ENCODE measurements at regions not wholly inside any gene's neighbourhood (a gene's known extent, or its start where the extent isn't known, plus 50 kb on each side); places are given as distances from the start of the nearest gene placed in this dataset.

DNA sequence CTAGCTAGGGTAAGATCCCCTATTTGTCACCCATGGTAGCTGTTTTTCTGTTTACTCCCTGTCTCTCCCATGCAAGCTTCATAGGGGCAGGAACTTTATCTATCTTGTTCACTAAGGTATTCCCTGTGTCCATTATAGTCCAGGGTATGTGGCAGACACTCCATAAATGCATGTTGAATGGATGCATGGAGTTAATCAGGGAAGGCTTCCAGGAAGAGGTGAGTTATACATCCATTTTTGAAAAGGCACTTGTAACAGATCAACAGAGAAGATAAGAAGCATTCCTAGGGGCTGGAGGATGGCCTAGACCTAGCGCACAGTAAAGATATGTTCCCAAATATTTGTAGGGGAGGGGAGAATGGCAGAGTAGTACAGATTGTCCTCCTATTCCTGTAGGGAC is 130.3 kb downstream of the BUD13 start:
- Histone ChIP-seq H3K4me2 (ENCODE audit: low read length) (no peak overlapping the region), H4K12ac (ENCODE audit: low read depth, low read length) (no peak overlapping the region), H2BK12ac (ENCODE audit: low read length) (no peak overlapping the region), H2AFZ (ENCODE audit: insufficient read depth, low read length, poor library complexity) (no peak overlapping the region), H3K79me1 (ENCODE audit: low read length) (no peaks in the 10 kb centered on the region), H3K14ac (ENCODE audit: low read length) (no peak overlapping the region), H4K91ac (ENCODE audit: low read depth, low read length) (no peak overlapping the region), H3K4me3 (ENCODE audit: low read depth, low read length) (no peak overlapping the region), H2BK5ac (ENCODE audit: low read depth, low read length, poor library complexity) (no peak overlapping the region), H3K4ac (ENCODE audit: low read depth, low read length) (no peak overlapping the region), H3K9ac (ENCODE audit: low read length) (no peak overlapping the region), H3K79me2 (ENCODE audit: control insufficient read depth, insufficient read depth, low read length, poor library complexity) (no peaks in the 10 kb centered on the region), H3K4me1 (ENCODE audit: control insufficient read depth in 1 of 2, insufficient read depth in 2 of 2, low read length in 2 of 2) (no peaks in the 10 kb centered on the region), H3K18ac (ENCODE audit: low read length) (no peak overlapping the region), H3K9me3 (ENCODE audit: insufficient read depth, low read depth, low read length) (peaks cover 4% of the 10 kb centered on the region), H3K27me3 (ENCODE audit: insufficient read depth, low read length) (no peaks in the 10 kb centered on the region), H3K23ac (ENCODE audit: low read length) (no peak overlapping the region), H4K8ac (ENCODE audit: low read depth, low read length) (no peak overlapping the region), H2AK5ac (ENCODE audit: low read length) (no peak overlapping the region), H2BK120ac (ENCODE audit: insufficient read depth, low read length, poor library complexity) (no peak overlapping the region), H3K36me3 (ENCODE audit: control insufficient read depth in 1 of 2, insufficient read depth in 2 of 2, low read length in 2 of 2) (no peaks in the 10 kb centered on the region), H3K27ac (ENCODE audit: low read depth, low read length) (no peak overlapping the region)
- no CpG with 5 or more reads among the region's 1 CpG for WGBS (ENCODE audit: extremely low coverage, insufficient coverage, insufficient read length)
- no peak for DNase-seq

DNA sequence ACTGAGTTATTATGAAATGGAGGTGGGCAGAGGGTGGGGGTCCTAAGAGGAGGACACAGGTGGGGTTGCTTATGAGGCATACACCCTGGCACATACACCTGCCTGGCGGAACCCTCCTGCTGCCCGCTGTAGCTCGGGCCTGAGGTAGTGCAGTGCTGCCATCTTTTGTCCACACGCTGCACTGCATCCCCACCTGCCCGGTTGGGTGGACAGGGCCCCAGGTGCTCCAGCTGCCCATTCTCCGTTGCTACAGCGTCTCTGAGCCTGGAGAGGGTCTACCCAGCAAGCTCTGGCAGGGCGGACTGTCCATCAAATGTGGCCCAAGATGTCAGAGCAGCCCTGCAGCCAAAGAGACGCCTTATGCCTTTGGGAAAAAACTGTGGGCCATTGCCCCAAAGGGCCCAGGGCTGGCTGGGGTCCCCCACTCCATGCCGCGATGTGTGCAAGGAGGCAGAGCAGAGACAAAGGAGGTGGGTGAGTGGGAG is 131.2 kb downstream of the BUD13 start:
- Histone ChIP-seq H3K9ac (ENCODE audit: low read length) (no peak overlapping the region), H3K18ac (ENCODE audit: low read length) (no peak overlapping the region), H4K12ac (ENCODE audit: low read depth, low read length) (no peak overlapping the region), H3K36me3 (ENCODE audit: control insufficient read depth in 1 of 2, insufficient read depth in 2 of 2, low read length in 2 of 2) (no peaks in the 10 kb centered on the region), H4K91ac (ENCODE audit: low read depth, low read length) (no peak overlapping the region), H2BK120ac (ENCODE audit: insufficient read depth, low read length, poor library complexity) (no peak overlapping the region), H3K23ac (ENCODE audit: low read length) (no peak overlapping the region), H4K8ac (ENCODE audit: low read depth, low read length) (no peak overlapping the region), H3K4me3 (ENCODE audit: low read depth, low read length) (no peak overlapping the region), H3K14ac (ENCODE audit: low read length) (no peak overlapping the region), H3K27me3 (ENCODE audit: insufficient read depth, low read length) (no peaks in the 10 kb centered on the region), H2BK5ac (ENCODE audit: low read depth, low read length, poor library complexity) (no peak overlapping the region), H3K79me1 (ENCODE audit: low read length) (no peaks in the 10 kb centered on the region), H3K79me2 (ENCODE audit: control insufficient read depth, insufficient read depth, low read length, poor library complexity) (no peaks in the 10 kb centered on the region), H3K4me2 (ENCODE audit: low read length) (no peak overlapping the region), H2BK12ac (ENCODE audit: low read length) (no peak overlapping the region), H3K27ac (ENCODE audit: low read depth, low read length) (no peak overlapping the region), H2AFZ (ENCODE audit: insufficient read depth, low read length, poor library complexity) (no peak overlapping the region), H2AK5ac (ENCODE audit: low read length) (no peak overlapping the region), H3K4me1 (ENCODE audit: control insufficient read depth in 1 of 2, insufficient read depth in 2 of 2, low read length in 2 of 2) (no peaks in the 10 kb centered on the region), H3K4ac (ENCODE audit: low read depth, low read length) (no peak overlapping the region), H3K9me3 (ENCODE audit: insufficient read depth, low read depth, low read length) (peaks cover 4% of the 10 kb centered on the region)
- peak in 1 of 2 donors; percentile 59 for DNase-seq
- no CpG with 5 or more reads among the region's 11 CpGs for WGBS (ENCODE audit: extremely low coverage, insufficient coverage, insufficient read length)

DNA sequence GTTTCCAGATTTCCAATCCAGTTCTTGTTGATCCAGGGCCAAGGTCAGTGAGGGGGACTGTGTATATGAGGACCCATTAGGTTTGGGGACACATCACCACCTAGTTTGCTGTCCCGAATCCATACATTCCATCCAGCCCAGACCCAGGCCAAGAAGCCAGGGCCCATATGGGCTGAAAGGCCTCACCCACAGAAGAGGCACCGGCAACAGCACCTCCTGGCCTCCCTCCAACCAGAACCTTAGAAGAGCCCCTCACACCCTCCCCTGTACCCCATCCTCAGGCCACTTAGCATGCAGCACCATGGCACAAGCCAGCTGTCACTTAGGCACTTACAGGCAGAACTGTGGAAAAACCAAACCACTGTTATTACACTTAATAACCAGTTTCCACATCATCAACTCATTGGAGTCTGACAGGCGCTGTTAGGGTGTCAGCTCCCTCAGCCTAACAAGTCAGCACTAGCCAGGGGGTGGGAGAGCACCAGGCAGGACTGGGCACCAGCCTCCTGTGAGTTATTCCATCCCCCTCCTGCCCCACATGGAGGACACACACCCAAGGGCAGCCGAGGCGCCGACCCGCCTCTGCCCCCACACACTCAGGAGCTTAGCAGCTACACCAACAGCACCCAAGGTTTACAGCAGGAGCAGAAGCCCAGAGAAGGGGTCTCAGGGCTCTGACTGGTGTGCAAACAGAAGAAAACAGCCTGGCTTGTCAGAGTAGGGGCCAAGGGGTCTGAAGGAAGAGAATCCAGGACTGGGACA is 132.0 kb downstream of the BUD13 start:
- H3K4me2 ChIP-seq (ENCODE audit: low read length) = no peak overlapping the region
- H3K27ac ChIP-seq (ENCODE audit: low read depth, low read length) = no peak overlapping the region
- H4K91ac ChIP-seq (ENCODE audit: low read depth, low read length) = no peak overlapping the region
- no peak overlapping the region for H2BK5ac ChIP-seq (ENCODE audit: low read depth, low read length, poor library complexity)
- DNase-seq = no peak
- H2AFZ ChIP-seq (ENCODE audit: insufficient read depth, low read length, poor library complexity) = no peak overlapping the region
- peaks cover 4% of the 10 kb centered on the region for H3K9me3 ChIP-seq (ENCODE audit: insufficient read depth, low read depth, low read length)
- no peak overlapping the region for H2BK120ac ChIP-seq (ENCODE audit: insufficient read depth, low read length, poor library complexity)
- H3K27me3 ChIP-seq (ENCODE audit: insufficient read depth, low read length) = no peaks in the 10 kb centered on the region
- no peaks in the 10 kb centered on the region for H3K36me3 ChIP-seq (ENCODE audit: control insufficient read depth in 1 of 2, insufficient read depth in 2 of 2, low read length in 2 of 2)
- H3K79me2 ChIP-seq (ENCODE audit: control insufficient read depth, insufficient read depth, low read length, poor library complexity) = no peaks in the 10 kb centered on the region
- no peak overlapping the region for H4K12ac ChIP-seq (ENCODE audit: low read depth, low read length)
- no peak overlapping the region for H3K4me3 ChIP-seq (ENCODE audit: low read depth, low read length)
- no peak overlapping the region for H3K4ac ChIP-seq (ENCODE audit: low read depth, low read length)
- H3K14ac ChIP-seq (ENCODE audit: low read length) = no peak overlapping the region
- no peaks in the 10 kb centered on the region for H3K4me1 ChIP-seq (ENCODE audit: control insufficient read depth in 1 of 2, insufficient read depth in 2 of 2, low read length in 2 of 2)
- H3K18ac ChIP-seq (ENCODE audit: low read length) = no peak overlapping the region
- no peak overlapping the region for H4K8ac ChIP-seq (ENCODE audit: low read depth, low read length)
- no peak overlapping the region for H3K23ac ChIP-seq (ENCODE audit: low read length)
- H2AK5ac ChIP-seq (ENCODE audit: low read length) = no peak overlapping the region
- no peak overlapping the region for H3K9ac ChIP-seq (ENCODE audit: low read length)
- no peaks in the 10 kb centered on the region for H3K79me1 ChIP-seq (ENCODE audit: low read length)
- WGBS (ENCODE audit: extremely low coverage, insufficient coverage, insufficient read length) = no CpG with 5 or more reads among the region's 7 CpGs
- no peak overlapping the region for H2BK12ac ChIP-seq (ENCODE audit: low read length)

DNA sequence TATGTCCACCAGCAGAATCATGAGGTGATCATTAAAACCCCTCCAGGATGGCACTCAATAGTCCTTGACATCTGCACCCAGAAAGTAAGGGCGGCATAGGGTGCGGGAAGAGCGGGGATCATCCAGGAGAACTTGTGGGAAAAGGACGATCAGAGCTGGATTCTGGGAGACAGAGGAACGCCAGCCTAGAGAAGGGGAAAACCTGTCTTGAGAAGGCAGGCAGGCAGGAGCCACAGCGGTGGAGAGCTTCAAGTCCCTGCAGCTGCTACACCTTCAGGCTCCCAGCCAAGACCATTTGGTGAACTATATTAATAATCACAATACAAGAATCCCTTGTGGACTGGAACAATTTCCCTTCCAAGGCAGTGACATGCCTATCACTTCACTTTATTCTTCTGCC is 134.3 kb downstream of the BUD13 start:
- H3K23ac ChIP-seq (ENCODE audit: low read length) = no peak overlapping the region
- no peak overlapping the region for H3K4me3 ChIP-seq (ENCODE audit: low read depth, low read length)
- no CpG with 5 or more reads among the region's 6 CpGs for WGBS (ENCODE audit: extremely low coverage, insufficient coverage, insufficient read length)
- no peak overlapping the region for H3K14ac ChIP-seq (ENCODE audit: low read length)
- peaks cover 5% of the 10 kb centered on the region for H3K9me3 ChIP-seq (ENCODE audit: insufficient read depth, low read depth, low read length)
- H3K4me2 ChIP-seq (ENCODE audit: low read length) = no peak overlapping the region
- H4K91ac ChIP-seq (ENCODE audit: low read depth, low read length) = no peak overlapping the region
- H3K4ac ChIP-seq (ENCODE audit: low read depth, low read length) = no peak overlapping the region
- no peak overlapping the region for H2BK5ac ChIP-seq (ENCODE audit: low read depth, low read length, poor library complexity)
- no peak overlapping the region for H3K9ac ChIP-seq (ENCODE audit: low read length)
- no peak overlapping the region for H4K12ac ChIP-seq (ENCODE audit: low read depth, low read length)
- H3K18ac ChIP-seq (ENCODE audit: low read length) = no peak overlapping the region
- H2BK12ac ChIP-seq (ENCODE audit: low read length) = no peak overlapping the region
- H3K4me1 ChIP-seq (ENCODE audit: control insufficient read depth in 1 of 2, insufficient read depth in 2 of 2, low read length in 2 of 2) = no peaks in the 10 kb centered on the region
- H4K8ac ChIP-seq (ENCODE audit: low read depth, low read length) = no peak overlapping the region
- H3K79me2 ChIP-seq (ENCODE audit: control insufficient read depth, insufficient read depth, low read length, poor library complexity) = no peaks in the 10 kb centered on the region
- no peak overlapping the region for H2BK120ac ChIP-seq (ENCODE audit: insufficient read depth, low read length, poor library complexity)
- no peaks in the 10 kb centered on the region for H3K27me3 ChIP-seq (ENCODE audit: insufficient read depth, low read length)
- H2AFZ ChIP-seq (ENCODE audit: insufficient read depth, low read length, poor library complexity) = no peak overlapping the region
- H2AK5ac ChIP-seq (ENCODE audit: low read length) = no peak overlapping the region
- no peak for DNase-seq
- no peaks in the 10 kb centered on the region for H3K36me3 ChIP-seq (ENCODE audit: control insufficient read depth in 1 of 2, insufficient read depth in 2 of 2, low read length in 2 of 2)
- H3K79me1 ChIP-seq (ENCODE audit: low read length) = no peaks in the 10 kb centered on the region
- H3K27ac ChIP-seq (ENCODE audit: low read depth, low read length) = no peak overlapping the region

Data from trophoblast cell (in vitro differentiated cells and primary cell).